ENCODE measurements at regions not wholly inside any gene's neighbourhood (a gene's known extent, or its start where the extent isn't known, plus 50 kb on each side); places are given as distances from the start of the nearest gene placed in this dataset.
"Not testable (repeated sequence)": the region's sequence is repeated elsewhere in the genome, so short reads cannot be mapped to it uniquely, and the experiment has no call there.

DNA sequence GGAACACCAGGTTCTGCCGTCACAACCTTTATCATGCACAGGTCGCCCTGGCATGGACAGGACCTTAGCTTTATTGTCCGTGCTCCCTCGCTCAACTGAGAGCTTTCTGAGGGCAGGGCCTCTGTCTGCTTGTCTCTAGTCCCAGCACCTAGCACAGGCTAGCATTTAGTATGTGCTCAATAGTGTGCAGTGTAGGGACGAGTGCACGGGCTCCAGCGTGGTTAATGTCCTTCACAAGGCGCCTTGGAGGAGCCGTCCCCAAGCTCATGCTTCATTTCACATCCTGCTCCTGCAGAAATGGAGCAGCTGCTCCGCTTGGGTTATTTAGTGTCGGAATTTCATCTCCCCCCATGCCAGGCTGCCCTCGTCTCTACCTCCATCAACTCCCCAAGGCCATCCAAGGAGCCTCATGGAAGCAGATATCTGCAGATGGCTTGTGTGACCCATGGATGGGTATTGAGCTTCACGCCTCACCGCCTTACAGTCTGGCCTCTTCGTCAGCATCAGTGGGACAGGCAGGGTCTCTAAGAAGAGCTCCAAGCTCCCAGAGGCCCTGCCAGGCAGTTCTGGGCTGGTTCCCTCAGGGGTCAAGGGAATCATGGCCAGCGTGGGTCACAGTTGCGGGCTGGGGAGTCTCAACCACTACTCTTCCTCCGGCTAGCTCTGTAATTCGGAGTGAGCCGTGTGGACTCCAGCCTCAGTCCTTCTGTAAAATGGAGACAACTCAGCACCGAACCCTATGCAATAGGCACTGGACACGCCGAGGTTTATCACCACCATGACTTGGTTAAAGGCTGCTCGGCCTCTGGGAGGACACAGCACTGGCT lies 60.8 kb upstream of the APCDD1L start:
- Mint-ChIP-seq H3K4me3 (no peak overlapping the region), H3K4me1 (ENCODE audit: low read depth in 2 of 2) (no peaks in the 10 kb centered on the region), H3K9me3 (no peaks in the 10 kb centered on the region), H3K27ac (no peak overlapping the region), H3K36me3 (ENCODE audit: insufficient read depth) (no peaks in the 10 kb centered on the region), H3K27me3 (peaks cover 37 to 65% of the 10 kb centered on the region in 2 donors)
- no peak for ATAC-seq (replicated peaks)
- DNase-seq: no peak

- ATAC-seq (replicated peaks): no peak
Observed at GRCh38 chr20:58574469-58574868, 59.3 kb upstream of the APCDD1L start.

DNA sequence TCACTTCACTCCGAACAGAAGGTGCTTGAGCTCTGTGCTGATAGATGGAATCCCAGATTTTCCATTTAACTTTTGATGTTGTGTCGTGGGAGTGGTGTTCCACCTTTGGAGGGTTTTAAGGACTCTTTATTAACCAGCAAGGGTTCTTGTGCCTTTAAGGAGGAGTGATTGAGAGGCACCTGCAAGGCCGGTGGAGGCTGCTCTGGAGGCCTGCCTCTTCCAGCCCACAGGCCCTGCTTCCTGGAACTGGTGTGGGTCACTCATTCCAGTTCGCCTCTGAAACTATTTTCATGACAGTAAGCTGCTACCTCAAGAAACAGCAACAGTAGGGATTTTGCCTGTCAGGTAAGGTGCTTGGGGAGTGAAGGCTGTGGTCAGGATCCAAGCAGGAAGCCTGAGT lies 58.8 kb upstream of the APCDD1L start:
- H3K27me3 Mint-ChIP-seq: peaks cover 46 to 69% of the 10 kb centered on the region in 2 donors
- no peak for ATAC-seq (replicated peaks)
- no peak overlapping the region for H3K27ac Mint-ChIP-seq
- no peak for DNase-seq
- H3K4me1 Mint-ChIP-seq (ENCODE audit: low read depth in 2 of 2): no peaks in the 10 kb centered on the region
- H3K4me3 Mint-ChIP-seq: no peak overlapping the region
- H3K9me3 Mint-ChIP-seq: no peaks in the 10 kb centered on the region
- H3K36me3 Mint-ChIP-seq (ENCODE audit: insufficient read depth): no peaks in the 10 kb centered on the region

More at GRCh38 chr20:58574469-58574868, 59.3 kb upstream of the APCDD1L start:
- Mint-ChIP-seq H3K4me1 (ENCODE audit: low read depth in 2 of 2) (no peaks in the 10 kb centered on the region), H3K4me3 (no peak overlapping the region), H3K27me3 (peaks cover 42 to 69% of the 10 kb centered on the region in 2 donors), H3K27ac (no peak overlapping the region), H3K9me3 (no peaks in the 10 kb centered on the region), H3K36me3 (ENCODE audit: insufficient read depth) (no peaks in the 10 kb centered on the region)
- DNase-seq: no peak

DNA sequence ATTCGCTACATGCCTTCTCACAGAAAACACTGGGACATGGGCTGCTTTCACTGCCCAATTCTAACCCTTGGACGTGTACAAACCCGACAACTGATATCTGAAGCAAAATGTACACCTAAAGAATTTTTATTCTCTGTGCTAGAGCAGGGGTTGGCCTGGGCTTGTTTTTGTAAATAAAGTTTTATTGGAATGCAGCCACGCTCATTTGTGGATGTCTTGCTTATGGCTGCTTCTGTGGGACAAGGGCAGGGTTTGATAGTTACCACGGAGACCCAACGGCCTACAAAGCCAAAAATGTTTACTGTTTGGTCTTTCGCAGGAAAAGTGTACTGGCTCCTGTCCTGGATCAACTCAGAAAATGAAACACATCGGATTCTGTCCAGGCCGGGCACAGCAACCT lies 58.1 kb upstream of the APCDD1L start:
- Mint-ChIP-seq H3K27ac (no peak overlapping the region), H3K4me1 (ENCODE audit: low read depth in 2 of 2) (no peaks in the 10 kb centered on the region), H3K36me3 (ENCODE audit: insufficient read depth) (no peaks in the 10 kb centered on the region), H3K27me3 (peaks cover 51 to 69% of the 10 kb centered on the region in 2 donors), H3K9me3 (no peaks in the 10 kb centered on the region), H3K4me3 (no peak overlapping the region)
- no peak for DNase-seq
- no peak for ATAC-seq (replicated peaks)

DNA sequence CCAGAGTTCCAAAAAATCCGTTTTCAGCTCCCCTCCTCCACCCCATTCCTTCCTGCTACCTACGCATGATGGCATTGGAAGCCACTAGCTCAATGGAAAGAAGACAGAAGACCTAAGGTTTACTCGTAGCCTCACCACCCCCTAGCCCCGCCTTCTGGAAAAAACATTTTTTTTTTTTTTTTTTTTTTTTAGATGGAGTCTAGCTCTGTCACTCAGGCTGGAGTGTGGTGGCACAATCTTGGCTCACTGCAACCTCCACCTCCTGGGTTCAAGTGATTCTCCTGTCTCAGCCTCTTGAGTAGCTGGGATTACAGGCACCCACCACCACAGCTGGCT lies 57.2 kb upstream of the APCDD1L start:
- H3K27me3 Mint-ChIP-seq: peaks cover 50 to 69% of the 10 kb centered on the region in 2 donors
- DNase-seq; H3K27ac Mint-ChIP-seq; H3K4me1 Mint-ChIP-seq (ENCODE audit: low read depth in 2 of 2); H3K4me3 Mint-ChIP-seq; H3K36me3 Mint-ChIP-seq (ENCODE audit: insufficient read depth); ATAC-seq (replicated peaks); H3K9me3 Mint-ChIP-seq: not testable (repeated sequence)

DNA sequence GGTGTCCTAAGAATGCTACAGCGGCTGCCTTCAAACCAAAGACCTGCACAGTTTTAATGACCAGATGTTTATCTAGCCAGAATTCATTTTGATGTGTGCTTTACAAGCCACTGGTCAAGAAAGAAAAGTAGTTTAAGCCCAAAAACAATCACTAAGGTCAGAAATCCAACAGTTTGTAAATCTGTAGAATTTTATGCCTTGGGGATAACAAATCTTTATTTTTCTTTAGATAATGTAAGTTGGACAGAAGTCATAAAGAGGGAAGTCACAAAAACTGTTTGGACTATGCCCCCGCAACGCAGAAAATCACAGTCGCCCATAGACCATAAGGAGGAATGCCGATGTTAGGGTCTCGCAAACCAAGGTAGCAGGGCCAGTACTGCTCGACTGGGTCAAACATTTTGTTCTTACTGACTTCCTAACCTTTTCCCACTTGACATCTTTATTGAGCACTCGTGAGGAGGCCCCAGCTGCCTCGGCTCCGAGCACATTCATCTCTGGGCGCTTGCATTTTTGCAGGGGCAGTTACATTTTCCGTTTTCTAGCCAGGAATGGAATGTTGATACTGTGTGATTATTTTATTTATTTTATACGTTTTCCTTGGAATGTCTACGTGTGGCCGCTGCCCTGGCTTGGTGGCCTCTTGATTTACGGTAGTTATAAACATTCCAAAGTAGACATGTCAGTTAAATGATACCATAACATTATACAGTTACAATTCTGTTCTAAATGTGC lies 56.7 kb upstream of the APCDD1L start:
- no peak overlapping the region for H3K4me3 Mint-ChIP-seq
- no peak overlapping the region for H3K27ac Mint-ChIP-seq
- no peak for ATAC-seq (replicated peaks)
- DNase-seq: no peak
- no peaks in the 10 kb centered on the region for H3K4me1 Mint-ChIP-seq (ENCODE audit: low read depth in 2 of 2)
- H3K27me3 Mint-ChIP-seq: peaks cover 50 to 69% of the 10 kb centered on the region in 2 donors
- H3K36me3 Mint-ChIP-seq (ENCODE audit: insufficient read depth): no peaks in the 10 kb centered on the region
- no peaks in the 10 kb centered on the region for H3K9me3 Mint-ChIP-seq

DNA sequence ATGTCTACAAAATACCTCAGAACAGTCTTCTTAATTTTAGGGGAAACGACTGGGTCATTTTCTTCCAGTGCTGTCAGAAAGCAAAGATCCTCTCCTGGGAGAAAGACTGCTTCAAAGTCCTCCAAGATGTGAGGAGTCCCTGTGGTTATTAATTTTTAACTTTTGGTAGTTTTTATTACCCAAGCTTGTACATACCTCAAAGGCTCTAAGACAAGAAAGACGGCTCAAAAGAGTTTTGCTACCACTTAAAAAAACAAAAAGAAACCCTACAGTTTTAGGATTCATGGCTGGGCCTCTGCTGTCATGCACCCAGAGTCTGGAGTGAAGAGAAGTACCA lies 56.1 kb upstream of the APCDD1L start:
- DNase-seq (no peak), ATAC-seq (replicated peaks) (no peak)
- no peaks in the 10 kb centered on the region for H3K9me3 Mint-ChIP-seq
- no peaks in the 10 kb centered on the region for H3K36me3 Mint-ChIP-seq (ENCODE audit: insufficient read depth)
- H3K27ac Mint-ChIP-seq: no peak overlapping the region
- no peak overlapping the region for H3K4me3 Mint-ChIP-seq
- H3K4me1 Mint-ChIP-seq (ENCODE audit: low read depth in 2 of 2): no peaks in the 10 kb centered on the region
- peaks cover 50 to 69% of the 10 kb centered on the region in 2 donors for H3K27me3 Mint-ChIP-seq

- no peak overlapping the region for H3K27ac Mint-ChIP-seq
- DNase-seq: no peak
- H3K4me3 Mint-ChIP-seq: no peak overlapping the region
- no peaks in the 10 kb centered on the region for H3K36me3 Mint-ChIP-seq (ENCODE audit: insufficient read depth)
- peaks cover 46 to 63% of the 10 kb centered on the region in 2 donors for H3K27me3 Mint-ChIP-seq
- no peak for ATAC-seq (replicated peaks)
- no peaks in the 10 kb centered on the region for H3K9me3 Mint-ChIP-seq
- H3K4me1 Mint-ChIP-seq (ENCODE audit: low read depth in 2 of 2): no peaks in the 10 kb centered on the region
Observed at GRCh38 chr20:58570204-58570859, 55.1 kb upstream of the APCDD1L start.

DNA sequence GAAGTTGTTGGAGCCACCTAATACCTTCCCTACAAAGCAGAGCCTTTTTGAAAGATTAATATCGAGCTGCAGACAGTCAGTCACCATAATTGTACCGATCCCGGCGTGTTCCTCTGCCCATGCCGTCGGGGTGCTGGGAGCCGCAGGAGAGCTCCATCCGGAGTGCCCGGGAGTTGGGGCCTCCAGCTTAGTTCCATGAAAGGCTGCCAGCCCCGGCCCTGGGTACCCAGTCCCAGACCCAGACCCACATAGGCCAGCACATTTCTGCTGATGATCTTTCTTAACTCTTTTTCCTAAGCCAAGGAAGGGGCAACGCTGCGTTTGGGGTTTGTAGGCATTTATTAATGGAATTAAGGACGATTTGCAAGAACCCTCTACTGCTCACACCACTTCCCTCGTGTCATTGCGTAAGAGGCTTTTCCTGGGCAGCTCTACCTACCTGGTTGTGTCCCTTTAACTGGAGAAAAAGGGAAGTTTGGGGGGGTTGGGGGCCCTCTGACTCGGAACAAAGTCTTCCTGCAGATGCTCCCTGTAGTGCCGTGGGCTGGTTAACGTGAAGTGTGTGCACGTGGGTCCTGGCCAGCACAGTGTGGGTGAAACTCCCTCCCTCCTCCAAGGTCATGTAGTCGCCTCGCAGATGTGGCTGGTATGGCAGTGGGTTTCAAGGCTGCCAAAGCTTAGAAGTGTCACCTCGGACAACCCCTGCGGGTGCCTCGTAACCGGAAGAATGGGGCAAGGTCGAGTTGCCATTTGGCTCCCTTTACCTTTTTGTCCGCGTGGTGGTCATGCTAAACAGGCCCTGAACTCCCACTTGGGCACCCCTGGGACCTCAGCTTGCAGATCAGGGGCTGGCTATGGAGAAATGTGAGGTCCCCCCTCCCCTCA lies 54.3 kb upstream of the APCDD1L start:
- Mint-ChIP-seq H3K4me3 (no peak overlapping the region), H3K27ac (no peak overlapping the region), H3K4me1 (ENCODE audit: low read depth in 2 of 2) (no peaks in the 10 kb centered on the region), H3K9me3 (no peaks in the 10 kb centered on the region), H3K27me3 (peaks cover 38 to 54% of the 10 kb centered on the region in 2 donors), H3K36me3 (ENCODE audit: insufficient read depth) (no peaks in the 10 kb centered on the region)
- no peak for ATAC-seq (replicated peaks)
- no peak for DNase-seq

- Mint-ChIP-seq H3K4me3 (no peak overlapping the region), H3K36me3 (ENCODE audit: insufficient read depth) (no peaks in the 10 kb centered on the region), H3K4me1 (ENCODE audit: low read depth in 2 of 2) (no peaks in the 10 kb centered on the region), H3K9me3 (no peaks in the 10 kb centered on the region), H3K27ac (no peak overlapping the region), H3K27me3 (peaks cover 33 to 46% of the 10 kb centered on the region in 2 donors)
- DNase-seq: no peak
- no peak for ATAC-seq (replicated peaks)
Observed at GRCh38 chr20:58568483-58569240, 53.5 kb upstream of the APCDD1L start.

- H3K27ac Mint-ChIP-seq: no peak overlapping the region
- ATAC-seq (replicated peaks): no peak
- peaks cover 33 to 46% of the 10 kb centered on the region in 2 donors for H3K27me3 Mint-ChIP-seq
- no peaks in the 10 kb centered on the region for H3K9me3 Mint-ChIP-seq
- no peaks in the 10 kb centered on the region for H3K4me1 Mint-ChIP-seq (ENCODE audit: low read depth in 2 of 2)
- no peak overlapping the region for H3K4me3 Mint-ChIP-seq
- H3K36me3 Mint-ChIP-seq (ENCODE audit: insufficient read depth): no peaks in the 10 kb centered on the region
- no peak for DNase-seq
Observed at GRCh38 chr20:58568126-58568482, 52.9 kb upstream of the APCDD1L start.

DNA sequence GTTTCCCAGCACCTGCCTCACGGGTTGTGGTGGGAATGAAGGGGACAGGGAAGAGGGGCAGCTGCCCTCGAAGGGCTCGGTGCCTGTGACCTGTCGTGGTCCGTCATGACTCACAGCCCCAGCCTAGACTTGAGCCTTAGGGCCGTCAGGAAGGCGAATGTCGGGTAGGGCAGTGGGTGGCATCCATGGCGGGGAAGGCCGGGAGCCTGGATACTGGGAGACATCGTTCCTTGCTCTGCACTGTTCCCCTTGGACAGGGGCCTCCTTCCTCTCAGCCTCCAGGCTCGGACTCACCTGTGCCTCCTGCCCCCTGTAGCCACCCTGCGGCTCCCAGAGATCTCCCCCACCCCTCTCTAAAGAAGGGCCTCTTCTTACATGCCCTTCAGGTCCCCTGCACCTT lies 52.2 kb upstream of the APCDD1L start:
- no peaks in the 10 kb centered on the region for H3K4me1 Mint-ChIP-seq (ENCODE audit: low read depth in 2 of 2)
- no peaks in the 10 kb centered on the region for H3K36me3 Mint-ChIP-seq (ENCODE audit: insufficient read depth)
- ATAC-seq (replicated peaks) (no peak), DNase-seq (no peak)
- H3K27ac Mint-ChIP-seq: no peak overlapping the region
- H3K27me3 Mint-ChIP-seq: peaks cover 33 to 46% of the 10 kb centered on the region in 2 donors
- no peak overlapping the region for H3K4me3 Mint-ChIP-seq
- H3K9me3 Mint-ChIP-seq: no peaks in the 10 kb centered on the region

DNA sequence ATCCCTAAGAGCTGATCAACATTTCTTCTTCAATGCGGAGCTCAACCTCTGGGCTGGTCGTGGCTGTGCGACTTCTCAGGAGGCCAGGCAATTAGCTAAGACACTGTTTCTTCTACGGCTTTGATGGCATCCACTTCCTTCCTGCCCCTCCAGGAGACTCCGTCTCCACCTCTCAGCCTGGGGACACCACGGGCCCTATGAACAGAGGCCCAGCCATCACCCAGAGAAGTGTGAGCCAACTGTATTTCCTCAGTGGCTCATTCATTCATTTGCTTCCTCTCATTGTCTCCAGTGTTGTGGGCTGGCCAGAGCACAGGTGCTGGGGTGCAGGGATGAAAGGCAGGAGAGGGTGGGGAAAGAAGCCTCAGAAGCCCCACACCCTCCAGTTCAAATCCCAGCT lies 51.8 kb upstream of the APCDD1L start:
- ATAC-seq (replicated peaks): no peak
- H3K36me3 Mint-ChIP-seq (ENCODE audit: insufficient read depth): no peaks in the 10 kb centered on the region
- H3K9me3 Mint-ChIP-seq: no peaks in the 10 kb centered on the region
- no peak overlapping the region for H3K27ac Mint-ChIP-seq
- H3K4me3 Mint-ChIP-seq: no peak overlapping the region
- H3K27me3 Mint-ChIP-seq: peaks cover 33 to 46% of the 10 kb centered on the region in 2 donors
- no peaks in the 10 kb centered on the region for H3K4me1 Mint-ChIP-seq (ENCODE audit: low read depth in 2 of 2)
- no peak for DNase-seq

Data from effector memory CD8-positive, alpha-beta T cell (primary cell).